Esophagus muscularis mucosa (tissue), 4 donors: ENCODE measurements at regions not wholly inside any gene's neighbourhood (a gene's known extent, or its start where the extent isn't known, plus 50 kb on each side); places are given as distances from the start of the nearest gene placed in this dataset.

Source experiments
- DNase-seq: peaks from one replicate; pipeline ENCODE4 v3.0.0-alpha.2; 2017; ENCODE audit errors: extremely low spot score
- H3K27ac ChIP-seq, 4 donors: fragments of 200-600 bp; sonication (generic); replicated peaks in 1 of 4; 1 replicate in 3 of 4; 2 replicates in 1 of 4; pipeline ENCODE4 v1.5.1; 2016 to 2019; ENCODE audit warnings: mild to moderate bottlenecking in 1 of 4
- H3K27me3 ChIP-seq, 4 donors: fragments of 200-600 bp; sonication (generic); one replicate each; pipeline versions ENCODE4 v1.5.1 to v1.6.0; 2016 to 2019
- H3K36me3 ChIP-seq, 4 donors: fragments of 200-600 bp; sonication (generic); one replicate each; pipeline ENCODE4 v1.5.1; 2016 to 2019
- H3K4me1 ChIP-seq, 4 donors: fragments of 200-600 bp; sonication (generic); one replicate each; pipeline ENCODE4 v1.5.1; 2016 to 2019
- H3K4me3 ChIP-seq, 4 donors: fragments of 200-600 bp; sonication (generic); 1 replicate in 2 of 4; 2 replicates in 2 of 4; pipeline ENCODE4 v1.5.1; 2016 to 2019; ENCODE audit warnings: mild to moderate bottlenecking in 4 of 4, moderate library complexity in 1 of 4
- H3K9me3 ChIP-seq, 4 donors: fragments of 200-600 bp; sonication (generic); 1 replicate in 3 of 4; 2 replicates in 1 of 4; pipeline ENCODE4 v1.5.1; 2016 to 2019
- CTCF ChIP-seq, 3 experiments: fragments of 200-600 bp in 2 of 3; fragments of 450-650 bp in 1 of 3; sonication (generic) in 2 of 3; IDR thresholded peaks; one replicate each; pipeline ENCODE4 v1.5.1; 2017 to 2019; ENCODE audit warnings: antibody characterized with exemption in 3 of 3, mild to moderate bottlenecking in 2 of 3, moderate library complexity in 1 of 3
- EP300 ChIP-seq: sonication (generic); formaldehyde crosslinking; IDR thresholded peaks from one replicate; pipeline ENCODE4 v1.6.1; 2017; ENCODE audit warnings: antibody characterized with exemption
- POLR2A ChIP-seq: fragments of 450-650 bp; IDR thresholded peaks from one replicate; pipeline ENCODE4 v1.6.1; 2017; ENCODE audit warnings: antibody characterized with exemption, moderate library complexity, mild to moderate bottlenecking, low read depth
- POLR2AphosphoS5 ChIP-seq, 2 donors: sonication (generic); formaldehyde crosslinking; IDR thresholded peaks; one replicate each; pipeline ENCODE4 v1.6.1; 2017; ENCODE audit warnings: antibody characterized with exemption in 2 of 2
- WGBS: methylation state at CpG from one replicate; pipeline ENCODE4 v1.1.5; 2018; 5-methylcytosine and 5-hydroxymethylcytosine counted together
- intact Hi-C: fragments of 100-400 bp; cut with DNase I; formaldehyde crosslinking; loops from one replicate; pipeline ENCODE4 v1.15.1; 2023

GRCh38 chr6:105952772-105953690, 133.1 kb upstream of the PRDM1 start:
- H3K27ac ChIP-seq: no peak overlapping the region
- no peaks in the 10 kb centered on the region for H3K27me3 ChIP-seq
- H3K4me3 ChIP-seq: no peak overlapping the region
- WGBS: 65% methylated on average over 7 of the region's 7 CpGs
- no peaks in the 10 kb centered on the region for H3K36me3 ChIP-seq
- DNase-seq: no peak
- intact Hi-C loops: no loop called here
- no peak for TF ChIP-seq CTCF (IDR thresholded peaks at IDR 0.05)
- TF ChIP-seq POLR2A: no peak
- no peak for TF ChIP-seq POLR2AphosphoS5 (IDR thresholded peaks at IDR 0.05)
- no peak for TF ChIP-seq EP300
- no peaks in the 10 kb centered on the region for H3K9me3 ChIP-seq
- no peaks in the 10 kb centered on the region for H3K4me1 ChIP-seq

- DNase-seq: no peak
- Histone ChIP-seq H3K4me3 (no peak overlapping the region), H3K4me1 (no peaks in the 10 kb centered on the region), H3K9me3 (no peaks in the 10 kb centered on the region), H3K27ac (no peak overlapping the region), H3K27me3 (no peaks in the 10 kb centered on the region), H3K36me3 (no peaks in the 10 kb centered on the region)
- intact Hi-C loops: no loop called here
- no peak for TF ChIP-seq EP300
- TF ChIP-seq POLR2A: no peak
- TF ChIP-seq POLR2AphosphoS5 (IDR thresholded peaks at IDR 0.05): no peak
- TF ChIP-seq CTCF (IDR thresholded peaks at IDR 0.05): no peak
- WGBS: 81% methylated on average over 3 of the region's 3 CpGs
These were observed 133.8 kb upstream of the PRDM1 start for GRCh38 chr6:105952326-105952725.

GRCh38 chr6:105951322-105951721, 134.8 kb upstream of the PRDM1 start:
- TF ChIP-seq EP300 (no peak), CTCF (IDR thresholded peaks at IDR 0.05) (no peak), POLR2A (no peak), POLR2AphosphoS5 (IDR thresholded peaks at IDR 0.05) (no peak)
- WGBS: 96% methylated on average over 4 of the region's 4 CpGs

GRCh38 chr6:105949869-105950268, 136.3 kb upstream of the PRDM1 start:
- no peak for DNase-seq
- intact Hi-C loops: no loop called here
- H3K27me3 ChIP-seq: no peaks in the 10 kb centered on the region
- no peaks in the 10 kb centered on the region for H3K36me3 ChIP-seq
- TF ChIP-seq POLR2A: no peak
- TF ChIP-seq EP300: no peak
- TF ChIP-seq POLR2AphosphoS5 (IDR thresholded peaks at IDR 0.05): no peak
- no peak for TF ChIP-seq CTCF (IDR thresholded peaks at IDR 0.05)
- no peak overlapping the region for H3K27ac ChIP-seq
- no peaks in the 10 kb centered on the region for H3K9me3 ChIP-seq
- no peaks in the 10 kb centered on the region for H3K4me1 ChIP-seq
- WGBS: 67% methylated on average over 2 of the region's 2 CpGs
- no peak overlapping the region for H3K4me3 ChIP-seq

More at GRCh38 chr6:105951322-105951721, 134.8 kb upstream of the PRDM1 start:
- intact Hi-C loops: no loop called here
- no peak overlapping the region for H3K27ac ChIP-seq
- no peaks in the 10 kb centered on the region for H3K9me3 ChIP-seq
- H3K4me3 ChIP-seq: no peak overlapping the region
- H3K4me1 ChIP-seq: no peaks in the 10 kb centered on the region
- DNase-seq: no peak
- H3K27me3 ChIP-seq: no peaks in the 10 kb centered on the region
- H3K36me3 ChIP-seq: no peaks in the 10 kb centered on the region
